ENCODE measurements at regions not wholly inside any gene's neighbourhood (a gene's known extent, or its start where the extent isn't known, plus 50 kb on each side); places are given as distances from the start of the nearest gene placed in this dataset.

GRCh38 chr17:36755586-36755985 lies 154.2 kb downstream of the MRM1 start:
- DNase-seq (ENCODE audit: low read depth in 3 of 3, low spot score in 1 of 3) = peak in 1 of 3 donors; percentile 22

GRCh38 chr17:36756695-36757094 lies 155.3 kb downstream of the MRM1 start:
- DNase-seq (ENCODE audit: low read depth in 3 of 3, low spot score in 1 of 3) = no peak

GRCh38 chr17:36760425-36760824 lies 159.0 kb downstream of the MRM1 start:
- no peak for DNase-seq (ENCODE audit: low read depth in 3 of 3, low spot score in 1 of 3)

GRCh38 chr17:36761203-36761950 lies 160.0 kb downstream of the MRM1 start:
- DNase-seq (ENCODE audit: low read depth in 3 of 3, low spot score in 1 of 3) = no peak

- DNase-seq (ENCODE audit: low read depth in 3 of 3, low spot score in 1 of 3) = no peak
Observed at GRCh38 chr17:36765436-36766043, 164.2 kb downstream of the MRM1 start.

- no peak for DNase-seq (ENCODE audit: low read depth in 3 of 3, low spot score in 1 of 3)
Observed at GRCh38 chr17:36768394-36768793, 167.0 kb downstream of the MRM1 start.

GRCh38 chr17:36773039-36773438 lies 164.2 kb upstream of the LHX1 start:
- DNase-seq (ENCODE audit: low read depth in 3 of 3, low spot score in 1 of 3) = no peak

- DNase-seq (ENCODE audit: low read depth in 3 of 3, low spot score in 1 of 3) = no peak
Observed at GRCh38 chr17:36777118-36777517, 160.2 kb upstream of the LHX1 start.

GRCh38 chr17:36778448-36778847 lies 158.8 kb upstream of the LHX1 start:
- no peak for DNase-seq (ENCODE audit: low read depth in 3 of 3, low spot score in 1 of 3)

- DNase-seq (ENCODE audit: low read depth in 3 of 3, low spot score in 1 of 3) = no peak
Observed at GRCh38 chr17:36779550-36779949, 157.7 kb upstream of the LHX1 start.

- no peak for DNase-seq (ENCODE audit: low read depth in 3 of 3, low spot score in 1 of 3)
Observed at GRCh38 chr17:36784633-36785032, 152.6 kb upstream of the LHX1 start.

- DNase-seq (ENCODE audit: low read depth in 3 of 3, low spot score in 1 of 3) = no peak
Observed at GRCh38 chr17:36786867-36787266, 150.4 kb upstream of the LHX1 start.

- no peak for DNase-seq (ENCODE audit: low read depth in 3 of 3, low spot score in 1 of 3)
Observed at GRCh38 chr17:36791150-36791941, 145.9 kb upstream of the LHX1 start.

- DNase-seq (ENCODE audit: low read depth in 3 of 3, low spot score in 1 of 3) = no peak
Observed at GRCh38 chr17:36791942-36792475, 145.3 kb upstream of the LHX1 start.

- no peak for DNase-seq (ENCODE audit: low read depth in 3 of 3, low spot score in 1 of 3)
Observed at GRCh38 chr17:36792849-36793248, 144.4 kb upstream of the LHX1 start.

GRCh38 chr17:36793976-36794375 lies 143.3 kb upstream of the LHX1 start:
- no peak for DNase-seq (ENCODE audit: low read depth in 3 of 3, low spot score in 1 of 3)

GRCh38 chr17:36807496-36808179 lies 129.6 kb upstream of the LHX1 start:
- DNase-seq (ENCODE audit: low read depth in 3 of 3, low spot score in 1 of 3) = no peak

- DNase-seq (ENCODE audit: low read depth in 3 of 3, low spot score in 1 of 3) = no peak
Observed at GRCh38 chr17:36808180-36808661, 129.1 kb upstream of the LHX1 start.

GRCh38 chr17:36812762-36813161 lies 124.5 kb upstream of the LHX1 start:
- DNase-seq (ENCODE audit: low read depth in 3 of 3, low spot score in 1 of 3) = no peak

- DNase-seq (ENCODE audit: low read depth in 3 of 3, low spot score in 1 of 3) = no peak
Observed at GRCh38 chr17:36813357-36813756, 123.9 kb upstream of the LHX1 start.

- no peak for DNase-seq (ENCODE audit: low read depth in 3 of 3, low spot score in 1 of 3)
Observed at GRCh38 chr17:36813957-36814563, 123.2 kb upstream of the LHX1 start.

Measured in stimulated activated CD4-positive, alpha-beta T cell treated with anti-CD3 and anti-CD28 coated beads, TNF-alpha, amount 100 ng/mL, for 1 hour (primary cell).